Ovary (tissue), 7 donors: ENCODE measurements at regions not wholly inside any gene's neighbourhood (a gene's known extent, or its start where the extent isn't known, plus 50 kb on each side); places are given as distances from the start of the nearest gene placed in this dataset.

ENCODE experiments used
- DNase-seq, 5 donors: peaks; one replicate each; pipeline ENCODE4 v3.0.0-alpha.2; 2019 to 2020
- H3K27ac ChIP-seq, 2 donors: fragments of 200-600 bp; one replicate each; pipeline versions ENCODE4 v1.5.1 to v1.8.0; 2019 to 2022
- H3K27me3 ChIP-seq: fragments of 200-600 bp; one replicate; pipeline ENCODE4 v1.8.0; 2022
- H3K36me3 ChIP-seq: fragments of 200-600 bp; sonication (generic); one replicate; pipeline ENCODE4 v1.5.1; 2019
- H3K4me1 ChIP-seq: one replicate; pipeline ENCODE4 v1.8.1; 2013; ENCODE audit warnings: mild to moderate bottlenecking, moderate library complexity; ENCODE audit not compliant: insufficient read depth
- H3K4me3 ChIP-seq: fragments of 200-600 bp; sonication (generic); one replicate; pipeline ENCODE4 v1.5.1; 2017
- H3K9me3 ChIP-seq, 2 donors: fragments of 200-600 bp in 1 of 2; sonication (generic) in 1 of 2; one replicate each; pipeline versions ENCODE4 v1.5.1 to v1.8.1; 2013 to 2019; ENCODE audit warnings: mild to moderate bottlenecking in 1 of 2, moderate library complexity in 1 of 2
- CTCF ChIP-seq, 3 donors: fragments of 450-650 bp in 2 of 3; fragments of 200-600 bp in 1 of 3; IDR thresholded peaks; one replicate each; pipeline versions ENCODE4 v1.5.1 to v1.8.0; 2016 to 2022; ENCODE audit warnings: antibody characterized with exemption in 3 of 3, mild to moderate bottlenecking in 1 of 3
- EP300 ChIP-seq: sonication (generic); formaldehyde crosslinking; IDR thresholded peaks from one replicate; pipeline ENCODE4 v1.6.1; 2017; ENCODE audit warnings: antibody characterized with exemption
- POLR2A ChIP-seq: fragments of 450-650 bp; IDR thresholded peaks from one replicate; pipeline ENCODE4 v1.6.1; 2017; ENCODE audit warnings: antibody characterized with exemption, mild to moderate bottlenecking, moderate library complexity
- WGBS, 3 donors: extraction: QIAGEN DNeasy Blood & Tissue Kit in 1 of 3; methylation state at CpG; one replicate each; pipeline versions ENCODE4 v1.1.5 to v1.1.7; 2013 to 2017; 5-methylcytosine and 5-hydroxymethylcytosine counted together
- intact Hi-C, 4 donors: fragments of 100-400 bp; cut with DNase I; formaldehyde crosslinking; loops; one replicate each; pipeline versions ENCODE4 v1.11.0 to v1.15.1; 2022 to 2023
- donor health status: DM: no; HTN: no; CAD: no; lungs with moderate emphysema.
- donor health status: DM: no; HTN: no; CAD: no.
- donor health status: Bipolar disorder and iron deficiency.
- donor health status: DM: no; HTN: no; CAD: no.
- donor health status: DM: yes; HTN: yes; CAD: no.

GRCh38 chr4:112896609-112897190 is 152.8 kb upstream of the ANK2 start:
- TF ChIP-seq CTCF (IDR thresholded peaks at IDR 0.05) = no peak
- no peak for TF ChIP-seq EP300
- no peak for TF ChIP-seq POLR2A
- DNase-seq = no peak
- intact Hi-C loops = no loop called here
- H3K9me3 ChIP-seq = no peaks in the 10 kb centered on the region
- peak overlapping the region in 1 of 2 donors; percentile 50 for H3K27ac ChIP-seq
- peaks cover 4% of the 10 kb centered on the region for H3K4me1 ChIP-seq
- H3K36me3 ChIP-seq = no peaks in the 10 kb centered on the region
- 26 to 44% (median 37%) methylated on average over 9 of the region's 9 CpGs for WGBS, 3 donors
- H3K4me3 ChIP-seq = peak overlapping the region; percentile 15
- no peaks in the 10 kb centered on the region for H3K27me3 ChIP-seq

GRCh38 chr4:112897543-112897942 is 151.9 kb upstream of the ANK2 start:
- no peak for DNase-seq
- no peaks in the 10 kb centered on the region for H3K27me3 ChIP-seq
- TF ChIP-seq POLR2A (no peak), CTCF (IDR thresholded peaks at IDR 0.05) (no peak), EP300 (no peak)
- intact Hi-C loops = no loop called here
- H3K36me3 ChIP-seq = no peaks in the 10 kb centered on the region
- no peak overlapping the region for H3K27ac ChIP-seq
- 59 to 84% (median 80%) methylated on average over 2 of the region's 2 CpGs for WGBS, 3 donors
- peaks cover 4% of the 10 kb centered on the region for H3K4me1 ChIP-seq
- no peaks in the 10 kb centered on the region for H3K9me3 ChIP-seq
- no peak overlapping the region for H3K4me3 ChIP-seq

- H3K4me1 ChIP-seq = peaks cover 4% of the 10 kb centered on the region
- no peak for DNase-seq
- TF ChIP-seq CTCF (IDR thresholded peaks at IDR 0.05) (no peak), EP300 (no peak), POLR2A (no peak)
- 21 to 35% (median 32%) methylated on average over 4 of the region's 4 CpGs for WGBS, 3 donors
- intact Hi-C loops = no loop called here
- no peak overlapping the region for H3K27ac ChIP-seq
- no peaks in the 10 kb centered on the region for H3K36me3 ChIP-seq
- no peak overlapping the region for H3K4me3 ChIP-seq
- H3K27me3 ChIP-seq = no peaks in the 10 kb centered on the region
- no peaks in the 10 kb centered on the region for H3K9me3 ChIP-seq
Observed at GRCh38 chr4:112898357-112899141, 150.9 kb upstream of the ANK2 start.

GRCh38 chr4:112900416-112900815 is 149.0 kb upstream of the ANK2 start:
- DNase-seq = no peak
- peaks cover 4% of the 10 kb centered on the region for H3K4me1 ChIP-seq
- H3K27ac ChIP-seq = no peak overlapping the region
- no peaks in the 10 kb centered on the region for H3K27me3 ChIP-seq
- no peaks in the 10 kb centered on the region for H3K9me3 ChIP-seq
- no peak overlapping the region for H3K4me3 ChIP-seq
- WGBS, 3 donors = 41 to 92% (median 86%) methylated on average over 2 of the region's 2 CpGs
- no peak for TF ChIP-seq CTCF (IDR thresholded peaks at IDR 0.05)
- TF ChIP-seq POLR2A = no peak
- TF ChIP-seq EP300 = no peak
- H3K36me3 ChIP-seq = no peaks in the 10 kb centered on the region
- intact Hi-C loops = no loop called here
